ENCODE measurements at regions not wholly inside any gene's neighbourhood (a gene's known extent, or its start where the extent isn't known, plus 50 kb on each side); places are given as distances from the start of the nearest gene placed in this dataset.

DNA sequence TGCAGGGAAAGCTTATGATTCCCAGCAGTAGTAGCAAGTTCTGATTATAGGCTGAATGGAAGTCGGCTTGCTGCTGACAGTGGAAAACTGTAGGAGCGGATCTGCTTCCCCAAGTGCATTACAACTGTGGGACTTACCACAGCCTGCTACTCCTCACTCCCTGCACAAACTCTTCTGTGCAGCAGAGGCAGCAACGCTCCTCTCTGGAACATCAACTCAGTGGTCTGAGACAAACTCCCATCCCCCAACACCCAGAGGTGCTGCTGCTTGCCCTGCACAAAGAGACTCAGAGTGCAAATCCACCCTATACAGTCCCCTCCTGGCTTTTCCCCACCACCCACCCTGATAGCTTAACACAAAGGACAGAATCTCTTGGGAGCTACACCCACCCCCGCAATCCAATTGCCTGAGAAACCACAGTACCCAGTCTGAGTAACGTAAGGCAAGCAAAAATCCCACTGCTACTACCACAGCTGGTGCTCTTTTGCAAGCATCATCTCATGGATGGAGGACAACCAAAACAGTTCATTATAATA is 1455.2 kb downstream of the AMY1C start:
- Histone ChIP-seq H3K36me3 (replicated peaks in 1 of 2; ENCODE audit: control insufficient read depth in 1 of 2, insufficient read depth in 2 of 2, low read length in 2 of 2) (no peaks in the 10 kb centered on the region), H3K4me1 (ENCODE audit: insufficient read depth, low read length) (no peaks in the 10 kb centered on the region), H2AFZ (ENCODE audit: low read length) (no peak overlapping the region), H3K4me2 (ENCODE audit: low read depth, low read length) (no peak overlapping the region), H3K9ac (ENCODE audit: insufficient read depth, low read depth, low read length) (no peak overlapping the region), H3K79me2 (ENCODE audit: insufficient read depth, low read length) (no peaks in the 10 kb centered on the region), H3K27me3 (ENCODE audit: control insufficient read depth in 1 of 2, insufficient read depth in 2 of 2, low read length in 2 of 2) (no peaks in the 10 kb centered on the region), H4K20me1 (ENCODE audit: insufficient read depth, low read length) (no peaks in the 10 kb centered on the region), H3K9me3 (ENCODE audit: low read length) (peaks cover 12% of the 10 kb centered on the region), H3K27ac (ENCODE audit: extremely low read length, insufficient read depth, low read length) (no peak overlapping the region), H3K4me3 (replicated peaks in 1 of 3; ENCODE audit: insufficient read depth in 1 of 3, low read depth in 2 of 3, low read length in 3 of 3) (no peak overlapping the region)
- no peak for DNase-seq (ENCODE audit: low spot score)
- WGBS (ENCODE audit: low lambda C conversion rate) = 19% methylated on average over 5 of the region's 5 CpGs
- no TSS peak for BruUV-seq (replicated peaks)
- ChIA-PET CTCF (ENCODE audit: low intra/inter-chr PET ratio, low total read pairs) (no interaction called here), POLR2A (no interaction called here)
- in situ Hi-C loops (cut with HindIII; ENCODE audit: extremely low pct_ligation_motif_present, low pct_unique_long_range_greater_than_20kb) = no loop called here
- intact Hi-C loops (cut with micrococcal nuclease; ENCODE audit: unreplicated experiment) = no loop called here
- FAIRE-seq = no peak
- TF ChIP-seq HOXA7 (CRISPR knock-in tag; IDR thresholded peaks at IDR 0.05) (no peak), ATAD3A (CRISPR knock-in tag; IDR thresholded peaks at IDR 0.05) (no peak), ZNF644 (CRISPR knock-in tag; IDR thresholded peaks at IDR 0.05; ENCODE audit: low read depth) (no peak), IRF2 (CRISPR knock-in tag; IDR thresholded peaks at IDR 0.05) (no peak), FOXA1 (IDR thresholded peaks at IDR 0.05) (no peak), FOXA1 (CRISPR knock-in tag; IDR thresholded peaks at IDR 0.05) (no peak), LCORL (IDR thresholded peaks at IDR 0.05) (no peak), LCORL (CRISPR knock-in tag; IDR thresholded peaks at IDR 0.05) (no peak), HCFC1 (IDR thresholded peaks at IDR 0.05; ENCODE audit: low read depth, low read length) (no peak), ZNF234 (CRISPR knock-in tag; conservative IDR thresholded peaks at IDR 0.05) (no peak), TSC22D2 (CRISPR knock-in tag; IDR thresholded peaks at IDR 0.05; ENCODE audit: borderline replicate concordance) (no peak), THAP7 (CRISPR knock-in tag; IDR thresholded peaks at IDR 0.05) (no peak), IRF1 (CRISPR knock-in tag; IDR thresholded peaks at IDR 0.05; ENCODE audit: low read depth) (no peak), NRL (CRISPR knock-in tag; IDR thresholded peaks at IDR 0.05; ENCODE audit: borderline replicate concordance) (no peak)
- TF ChIP-seq, protein P1, sequence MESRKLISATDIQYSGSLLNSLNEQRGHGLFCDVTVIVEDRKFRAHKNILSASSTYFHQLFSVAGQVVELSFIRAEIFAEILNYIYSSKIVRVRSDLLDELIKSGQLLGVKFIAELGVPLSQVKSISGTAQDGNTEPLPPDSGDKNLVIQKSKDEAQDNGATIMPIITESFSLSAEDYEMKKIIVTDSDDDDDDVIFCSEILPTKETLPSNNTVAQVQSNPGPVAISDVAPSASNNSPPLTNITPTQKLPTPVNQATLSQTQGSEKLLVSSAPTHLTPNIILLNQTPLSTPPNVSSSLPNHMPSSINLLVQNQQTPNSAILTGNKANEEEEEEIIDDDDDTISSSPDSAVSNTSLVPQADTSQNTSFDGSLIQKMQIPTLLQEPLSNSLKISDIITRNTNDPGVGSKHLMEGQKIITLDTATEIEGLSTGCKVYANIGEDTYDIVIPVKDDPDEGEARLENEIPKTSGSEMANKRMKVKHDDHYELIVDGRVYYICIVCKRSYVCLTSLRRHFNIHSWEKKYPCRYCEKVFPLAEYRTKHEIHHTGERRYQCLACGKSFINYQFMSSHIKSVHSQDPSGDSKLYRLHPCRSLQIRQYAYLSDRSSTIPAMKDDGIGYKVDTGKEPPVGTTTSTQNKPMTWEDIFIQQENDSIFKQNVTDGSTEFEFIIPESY (CRISPR knock-in tag; IDR thresholded peaks at IDR 0.05) = no peak
- TF ChIP-seq, protein P2, sequence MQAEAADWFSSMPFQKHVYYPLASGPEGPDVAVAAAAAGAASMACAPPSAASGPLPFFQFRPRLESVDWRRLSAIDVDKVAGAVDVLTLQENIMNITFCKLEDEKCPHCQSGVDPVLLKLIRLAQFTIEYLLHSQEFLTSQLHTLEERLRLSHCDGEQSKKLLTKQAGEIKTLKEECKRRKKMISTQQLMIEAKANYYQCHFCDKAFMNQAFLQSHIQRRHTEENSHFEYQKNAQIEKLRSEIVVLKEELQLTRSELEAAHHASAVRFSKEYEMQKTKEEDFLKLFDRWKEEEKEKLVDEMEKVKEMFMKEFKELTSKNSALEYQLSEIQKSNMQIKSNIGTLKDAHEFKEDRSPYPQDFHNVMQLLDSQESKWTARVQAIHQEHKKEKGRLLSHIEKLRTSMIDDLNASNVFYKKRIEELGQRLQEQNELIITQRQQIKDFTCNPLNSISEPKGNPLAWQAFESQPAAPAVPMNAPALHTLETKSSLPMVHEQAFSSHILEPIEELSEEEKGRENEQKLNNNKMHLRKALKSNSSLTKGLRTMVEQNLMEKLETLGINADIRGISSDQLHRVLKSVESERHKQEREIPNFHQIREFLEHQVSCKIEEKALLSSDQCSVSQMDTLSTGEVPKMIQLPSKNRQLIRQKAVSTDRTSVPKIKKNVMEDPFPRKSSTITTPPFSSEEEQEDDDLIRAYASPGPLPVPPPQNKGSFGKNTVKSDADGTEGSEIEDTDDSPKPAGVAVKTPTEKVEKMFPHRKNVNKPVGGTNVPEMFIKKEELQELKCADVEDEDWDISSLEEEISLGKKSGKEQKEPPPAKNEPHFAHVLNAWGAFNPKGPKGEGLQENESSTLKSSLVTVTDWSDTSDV (CRISPR knock-in tag; IDR thresholded peaks at IDR 0.05) = no peak
- no peak for ATAC-seq
